Testis (tissue), 2 donors: ENCODE measurements at regions not wholly inside any gene's neighbourhood (a gene's known extent, or its start where the extent isn't known, plus 50 kb on each side); places are given as distances from the start of the nearest gene placed in this dataset.

Source experiments
- DNase-seq: peaks from one replicate; pipeline ENCODE4 v3.0.0-alpha.2; 2019
- H3K27ac ChIP-seq, 2 donors: fragments of 200-600 bp; sonication (generic); one replicate each; pipeline ENCODE4 v1.5.1; 2019
- H3K27me3 ChIP-seq: fragments of 200-600 bp; sonication (generic); one replicate; pipeline ENCODE4 v1.5.1; 2019
- H3K36me3 ChIP-seq: fragments of 200-600 bp; sonication (generic); one replicate; pipeline ENCODE4 v1.5.1; 2017; ENCODE audit warnings: low read depth; ENCODE audit errors: missing control alignments
- H3K4me1 ChIP-seq: fragments of 200-600 bp; sonication (generic); one replicate; pipeline ENCODE4 v1.5.1; 2019
- H3K4me3 ChIP-seq, 2 donors: fragments of 200-600 bp; sonication (generic); one replicate each; pipeline ENCODE4 v1.5.1; 2017 to 2019
- H3K9me3 ChIP-seq: fragments of 200-600 bp; sonication (generic); one replicate; pipeline ENCODE4 v1.5.1; 2017
- POLR2A ChIP-seq: fragments of 450-650 bp; IDR thresholded peaks from one replicate; pipeline ENCODE4 v1.6.1; 2017; ENCODE audit warnings: antibody characterized with exemption, mild to moderate bottlenecking, moderate library complexity
- WGBS, 2 donors: methylation state at CpG; one replicate each; pipeline ENCODE4 v1.1.5; 2018; 5-methylcytosine and 5-hydroxymethylcytosine counted together
- intact Hi-C: fragments of 100-400 bp; cut with DNase I; formaldehyde crosslinking; loops from one replicate; pipeline ENCODE4 v1.15.1; 2023; ENCODE audit warnings: low total_unique reads
- TF ChIP-seq, protein P1 (sequence below), 3 experiments: fragments of 450-650 bp in 2 of 3; fragments of 200-600 bp in 1 of 3; sonication (generic) in 1 of 3; IDR thresholded peaks; one replicate each; pipeline ENCODE4 v1.5.1; 2016 to 2019; ENCODE audit warnings: antibody characterized with exemption in 3 of 3, mild to moderate bottlenecking in 2 of 3, moderate library complexity in 1 of 3

- 73 to 90% methylated on average over 2 to 3 of the region's 3 CpGs for WGBS, 2 donors
- no peak for TF ChIP-seq POLR2A
- TF ChIP-seq, protein P1, sequence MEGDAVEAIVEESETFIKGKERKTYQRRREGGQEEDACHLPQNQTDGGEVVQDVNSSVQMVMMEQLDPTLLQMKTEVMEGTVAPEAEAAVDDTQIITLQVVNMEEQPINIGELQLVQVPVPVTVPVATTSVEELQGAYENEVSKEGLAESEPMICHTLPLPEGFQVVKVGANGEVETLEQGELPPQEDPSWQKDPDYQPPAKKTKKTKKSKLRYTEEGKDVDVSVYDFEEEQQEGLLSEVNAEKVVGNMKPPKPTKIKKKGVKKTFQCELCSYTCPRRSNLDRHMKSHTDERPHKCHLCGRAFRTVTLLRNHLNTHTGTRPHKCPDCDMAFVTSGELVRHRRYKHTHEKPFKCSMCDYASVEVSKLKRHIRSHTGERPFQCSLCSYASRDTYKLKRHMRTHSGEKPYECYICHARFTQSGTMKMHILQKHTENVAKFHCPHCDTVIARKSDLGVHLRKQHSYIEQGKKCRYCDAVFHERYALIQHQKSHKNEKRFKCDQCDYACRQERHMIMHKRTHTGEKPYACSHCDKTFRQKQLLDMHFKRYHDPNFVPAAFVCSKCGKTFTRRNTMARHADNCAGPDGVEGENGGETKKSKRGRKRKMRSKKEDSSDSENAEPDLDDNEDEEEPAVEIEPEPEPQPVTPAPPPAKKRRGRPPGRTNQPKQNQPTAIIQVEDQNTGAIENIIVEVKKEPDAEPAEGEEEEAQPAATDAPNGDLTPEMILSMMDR (IDR thresholded peaks at IDR 0.05) = no peak
- intact Hi-C loops = no loop called here
- Histone ChIP-seq H3K4me3 (no peak overlapping the region), H3K36me3 (no peaks in the 10 kb centered on the region), H3K4me1 (no peaks in the 10 kb centered on the region), H3K9me3 (no peaks in the 10 kb centered on the region), H3K27me3 (no peaks in the 10 kb centered on the region), H3K27ac (no peak overlapping the region)
- DNase-seq = no peak
Observed at GRCh38 chr6:19697744-19698290, 139.4 kb upstream of the ID4 start.

- no peaks in the 10 kb centered on the region for H3K4me1 ChIP-seq
- WGBS, 2 donors = 36 to 65% methylated on average over 4 of the region's 4 CpGs
Observed at GRCh38 chr6:19699932-19700331, 137.2 kb upstream of the ID4 start.

DNA sequence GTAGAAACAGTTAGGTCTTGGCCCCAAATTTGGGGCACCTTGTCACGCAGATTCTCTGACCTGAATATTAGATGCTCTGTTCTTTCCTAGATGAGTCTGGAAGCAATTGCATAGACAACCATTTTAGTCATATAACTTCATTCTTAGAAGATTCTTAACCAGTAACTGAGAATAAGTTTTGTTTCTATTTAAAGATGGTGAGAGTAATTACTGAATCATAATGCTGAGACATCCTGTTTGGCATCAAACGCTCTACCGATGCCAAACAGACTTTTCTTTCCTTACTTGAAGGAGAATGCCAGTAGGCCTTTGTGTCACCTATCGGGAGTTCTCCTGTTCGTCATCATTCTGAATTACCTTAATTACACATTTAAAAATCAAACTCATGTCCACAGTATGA, 131.6 kb upstream of the ID4 start:
- H3K27me3 ChIP-seq = no peaks in the 10 kb centered on the region
- no peak overlapping the region for H3K27ac ChIP-seq
- no peak for DNase-seq
- no peak overlapping the region for H3K4me3 ChIP-seq
- H3K9me3 ChIP-seq = no peaks in the 10 kb centered on the region
- TF ChIP-seq, protein P1 (IDR thresholded peaks at IDR 0.05) = no peak
- no peak for TF ChIP-seq POLR2A
- H3K36me3 ChIP-seq = no peaks in the 10 kb centered on the region
- no peaks in the 10 kb centered on the region for H3K4me1 ChIP-seq
- intact Hi-C loops = no loop called here
- WGBS, 2 donors = 87 to 96% methylated on average over 5 of the region's 5 CpGs

More at GRCh38 chr6:19699932-19700331, 137.2 kb upstream of the ID4 start:
- Histone ChIP-seq H3K27ac (no peak overlapping the region), H3K36me3 (no peaks in the 10 kb centered on the region), H3K4me3 (no peak overlapping the region), H3K27me3 (no peaks in the 10 kb centered on the region), H3K9me3 (no peaks in the 10 kb centered on the region)
- no peak for DNase-seq
- TF ChIP-seq, protein P1 (IDR thresholded peaks at IDR 0.05) = no peak
- no peak for TF ChIP-seq POLR2A
- intact Hi-C loops = no loop called here

GRCh38 chr6:19712012-19712688, 125.0 kb upstream of the ID4 start:
- no peaks in the 10 kb centered on the region for H3K36me3 ChIP-seq
- DNase-seq = no peak
- no peak overlapping the region for H3K4me3 ChIP-seq
- TF ChIP-seq, protein P1 (IDR thresholded peaks at IDR 0.05) = no peak
- no peak for TF ChIP-seq POLR2A
- H3K4me1 ChIP-seq = no peaks in the 10 kb centered on the region
- no peaks in the 10 kb centered on the region for H3K27me3 ChIP-seq
- 87 to 97% methylated on average over 4 of the region's 4 CpGs for WGBS, 2 donors
- H3K27ac ChIP-seq = no peak overlapping the region
- no peaks in the 10 kb centered on the region for H3K9me3 ChIP-seq
- intact Hi-C loops = no loop called here

GRCh38 chr6:19712998-19713397, 124.2 kb upstream of the ID4 start:
- WGBS, 2 donors = 89% methylated on average over 1 of the region's 1 CpG

More at GRCh38 chr6:19712998-19713397, 124.2 kb upstream of the ID4 start:
- Histone ChIP-seq H3K4me1 (no peaks in the 10 kb centered on the region), H3K4me3 (no peak overlapping the region), H3K36me3 (no peaks in the 10 kb centered on the region), H3K27ac (no peak overlapping the region), H3K27me3 (no peaks in the 10 kb centered on the region), H3K9me3 (no peaks in the 10 kb centered on the region)
- no peak for DNase-seq
- TF ChIP-seq, protein P1 (IDR thresholded peaks at IDR 0.05) = no peak
- TF ChIP-seq POLR2A = no peak
- intact Hi-C loops = no loop called here
